Gastrocnemius medialis (tissue), 4 donors: ENCODE measurements at regions not wholly inside any gene's neighbourhood (a gene's known extent, or its start where the extent isn't known, plus 50 kb on each side); places are given as distances from the start of the nearest gene placed in this dataset.

Source experiments
- ATAC-seq, 2 donors: fragments of 150-250 bp; one replicate each; pipeline ENCODE4 v1.9.1; 2016
- DNase-seq, 2 donors: peaks; one replicate each; pipeline ENCODE4 v3.0.0-alpha.2; 2019
- H3K27ac ChIP-seq, 4 donors: fragments of 200-600 bp; sonication (generic); 1 replicate in 1 of 4; 2 replicates in 3 of 4; pipeline ENCODE4 v1.5.1; 2016 to 2018; ENCODE audit warnings: mild to moderate bottlenecking in 2 of 4, moderate library complexity in 1 of 4
- H3K27me3 ChIP-seq, 3 donors: fragments of 200-600 bp; sonication (generic) in 2 of 3; 1 replicate in 1 of 3; 2 replicates in 2 of 3; pipeline versions ENCODE4 v1.5.1 to v1.6.0; 2016 to 2019; ENCODE audit warnings: mild to moderate bottlenecking in 1 of 3, moderate library complexity in 1 of 3
- H3K36me3 ChIP-seq, 2 donors: fragments of 200-600 bp; sonication (generic) in 1 of 2; one replicate each; pipeline ENCODE4 v1.5.1; 2017 to 2018
- H3K4me1 ChIP-seq, 2 donors: fragments of 200-600 bp; sonication (generic) in 1 of 2; one replicate each; pipeline ENCODE4 v1.5.1; 2016 to 2017; ENCODE audit warnings: mild to moderate bottlenecking in 2 of 2
- H3K4me3 ChIP-seq, 4 donors: fragments of 200-600 bp; sonication (generic) in 3 of 4; 1 replicate in 1 of 4; 2 replicates in 3 of 4; pipeline ENCODE4 v1.5.1; 2016 to 2019; ENCODE audit warnings: mild to moderate bottlenecking in 2 of 4
- H3K9me3 ChIP-seq, 3 donors: fragments of 200-600 bp; sonication (generic) in 2 of 3; 1 replicate in 1 of 3; 2 replicates in 2 of 3; pipeline ENCODE4 v1.5.1; 2016 to 2019
- CTCF ChIP-seq, 5 experiments: fragments of 450-650 bp in 3 of 5; fragments of 200-600 bp in 2 of 5; sonication (generic) in 2 of 5; IDR thresholded peaks in 4 of 5; conservative IDR thresholded peaks in 1 of 5; 1 replicate in 4 of 5; 2 replicates in 1 of 5; pipeline ENCODE4 v1.5.1; 2016 to 2019; ENCODE audit warnings: antibody characterized with exemption in 5 of 5, mild to moderate bottlenecking in 3 of 5, moderate library complexity in 3 of 5
- POLR2A ChIP-seq, 2 donors: fragments of 450-650 bp; IDR thresholded peaks; one replicate each; pipeline ENCODE4 v1.6.1; 2017; ENCODE audit warnings: antibody characterized with exemption in 2 of 2, mild to moderate bottlenecking in 2 of 2, moderate library complexity in 2 of 2
- in situ Hi-C, 4 donors: fragments of 200-750 bp; cut with MboI; loops; one replicate each; pipeline versions ENCODE4 v1.15.0 to v1.8.0; 2017; ENCODE audit warnings: low sequenced_read_pairs in 4 of 4
- intact Hi-C: fragments of 100-400 bp; cut with DNase I; formaldehyde crosslinking; loops from one replicate; pipeline ENCODE4 v1.15.1; 2023; ENCODE audit warnings: low total_unique reads

GRCh38 chr6:159094444-159095252 is 49.9 kb upstream of the TAGAP start:
- TF ChIP-seq CTCF (IDR thresholded peaks at IDR 0.05 in 4 of 5, conservative IDR thresholded peaks at IDR 0.05 in 1 of 5): no peak
- no peak for TF ChIP-seq POLR2A (IDR thresholded peaks at IDR 0.05)
- ATAC-seq: no peak
- no peak for DNase-seq
- no peaks in the 10 kb centered on the region for H3K27me3 ChIP-seq
- H3K4me1 ChIP-seq: no peaks in the 10 kb centered on the region
- in situ Hi-C loops: no loop called here
- no peak overlapping the region for H3K4me3 ChIP-seq
- H3K9me3 ChIP-seq: no peaks in the 10 kb centered on the region
- H3K27ac ChIP-seq: no peak overlapping the region
- intact Hi-C loops: no loop called here
- H3K36me3 ChIP-seq: no peaks in the 10 kb centered on the region
